NOMO-1 treated with DMSO at 0.1 percent for 48 hours (cell line): ENCODE measurements at regions not wholly inside any gene's neighbourhood (a gene's known extent, or its start where the extent isn't known, plus 50 kb on each side); places are given as distances from the start of the nearest gene placed in this dataset.
"Not testable (repeated sequence)": the region's sequence is repeated elsewhere in the genome, so short reads cannot be mapped to it uniquely, and the experiment has no call there.

ENCODE experiments used
- DNase-seq: peaks from one replicate; lab custom pipeline; 2025; ENCODE audit not compliant: unreplicated experiment; lab: John Stamatoyannopoulos, UW

DNA sequence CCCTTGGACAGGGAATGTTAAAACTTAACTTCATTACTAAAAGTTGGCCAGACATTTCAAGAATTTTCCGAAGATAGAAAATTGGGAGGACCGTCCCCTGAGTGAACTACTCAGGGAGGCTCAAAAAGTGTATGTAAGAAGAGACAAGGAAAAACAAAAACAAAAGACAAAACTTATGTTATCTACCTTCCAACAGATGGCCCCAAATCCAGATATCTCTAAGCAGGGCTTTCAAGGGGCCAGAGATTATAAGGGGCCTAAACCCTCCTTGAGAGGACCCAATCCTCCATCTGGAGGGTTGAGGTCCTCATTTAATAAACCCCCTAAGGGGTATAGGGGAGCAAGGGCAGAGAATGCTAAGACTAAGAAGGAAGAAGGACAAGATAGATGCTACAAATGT is 203.6 kb downstream of the SH2D4B start:
- no peak for DNase-seq

GRCh38 chr10:80750268-80750667 is 212.6 kb downstream of the SH2D4B start:
- DNase-seq, result no peak

DNA sequence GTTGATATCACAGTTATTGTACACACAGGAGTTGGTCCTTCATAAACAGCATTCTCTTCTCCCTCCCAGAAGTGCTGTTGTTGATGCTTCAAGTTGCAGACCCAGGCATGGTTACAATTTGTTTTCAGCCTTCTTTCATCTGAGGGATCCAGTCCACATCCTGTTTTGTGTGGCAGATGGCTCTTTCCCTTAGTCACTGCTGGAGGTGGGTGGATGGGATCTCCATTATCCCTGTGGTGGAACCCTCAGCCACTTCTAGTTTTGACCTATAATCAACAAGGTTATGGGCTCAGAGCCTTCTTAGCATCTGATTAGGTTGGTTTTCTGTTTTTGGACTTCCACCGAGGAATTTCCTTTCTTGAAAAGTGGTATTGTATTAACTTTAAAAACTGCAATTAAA is 214.2 kb downstream of the SH2D4B start:
- no peak for DNase-seq

- no peak for DNase-seq
Measured at GRCh38 chr10:80753612-80754011, 215.9 kb downstream of the SH2D4B start.

GRCh38 chr10:80755893-80756292 is 218.2 kb downstream of the SH2D4B start:
- DNase-seq, result no peak

DNA sequence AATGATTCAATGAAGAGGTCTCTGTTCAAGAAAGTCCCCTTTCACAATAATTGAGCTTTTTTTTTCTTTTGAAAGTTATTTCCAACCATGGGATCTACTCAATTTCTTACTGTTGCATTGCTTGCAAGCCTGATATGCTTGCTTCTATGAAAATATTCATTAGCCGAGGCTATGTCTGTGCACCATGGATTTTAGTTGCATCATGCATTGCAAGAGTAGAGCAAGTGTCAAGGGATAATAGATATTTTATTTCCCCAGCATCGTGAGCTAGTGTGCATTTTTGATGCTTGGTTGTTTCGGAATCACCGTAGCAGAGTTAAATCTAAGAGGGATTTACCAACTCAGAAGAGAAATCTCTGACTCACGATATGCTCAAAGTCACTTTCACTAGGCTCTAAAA is 222.0 kb downstream of the SH2D4B start:
- DNase-seq, result no peak

DNA sequence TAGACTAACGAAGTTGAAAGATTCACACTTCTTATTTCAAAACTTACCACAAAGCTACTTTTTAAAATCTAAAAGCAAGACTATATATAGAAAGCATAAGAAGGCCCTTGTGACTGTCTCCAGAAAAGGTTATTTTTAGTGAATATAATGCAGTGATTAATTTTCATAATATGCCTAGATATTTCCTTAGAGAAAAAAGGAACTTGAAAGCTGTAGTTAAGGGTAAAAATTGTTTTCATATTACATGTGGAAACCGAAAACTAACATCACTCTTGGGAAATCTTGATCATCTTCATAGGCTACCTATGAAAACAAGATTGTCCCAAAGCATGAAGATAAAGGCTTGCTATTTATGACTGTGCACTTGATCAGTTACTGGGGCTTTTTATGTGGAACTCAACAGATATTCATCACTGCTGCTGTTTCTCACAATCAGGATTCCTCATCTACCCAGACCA is 223.2 kb downstream of the SH2D4B start:
- no peak for DNase-seq

DNA sequence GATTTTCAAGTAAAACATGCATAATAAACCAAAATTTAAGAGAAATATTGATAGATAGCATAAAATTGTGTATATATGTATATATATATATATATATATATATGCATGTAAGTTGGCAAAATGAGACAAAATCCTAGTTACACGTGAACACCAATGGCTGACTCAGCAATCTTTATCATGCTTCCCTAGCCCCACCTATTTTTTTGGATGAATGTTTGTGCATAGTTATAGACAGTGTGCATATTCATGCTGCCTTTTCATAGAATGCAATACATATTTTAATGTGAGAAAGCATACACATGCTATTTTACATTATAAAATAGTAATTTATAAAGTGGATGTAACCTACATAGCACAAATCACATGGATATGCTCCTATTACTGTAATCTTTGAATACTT is 230.3 kb downstream of the SH2D4B start:
- no peak for DNase-seq

DNA sequence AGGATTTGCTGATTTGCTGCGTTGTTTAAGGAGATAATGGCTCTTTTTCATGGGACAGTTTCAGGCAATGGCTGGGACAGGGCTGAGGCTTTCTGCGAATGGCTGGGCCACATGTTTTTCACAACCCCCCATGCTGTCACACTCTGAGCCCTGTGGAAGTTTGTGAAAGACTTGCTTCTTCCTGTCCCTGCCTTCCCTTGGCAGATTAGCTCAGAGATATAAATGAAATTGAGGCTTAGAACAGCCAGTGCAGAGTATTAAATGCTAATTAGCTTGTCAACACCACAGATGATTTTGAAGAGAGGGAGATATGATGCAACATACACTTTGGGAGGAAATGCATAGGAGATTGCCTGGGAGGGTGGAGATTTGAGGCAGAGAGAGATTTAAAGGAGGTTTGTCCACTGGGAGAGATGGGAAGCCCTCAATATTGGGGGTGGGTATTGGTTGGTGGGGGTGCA is 232.0 kb downstream of the SH2D4B start:
- DNase-seq, result no peak

- no peak for DNase-seq
Measured at GRCh38 chr10:80770239-80770638, 232.5 kb downstream of the SH2D4B start.

GRCh38 chr10:80771285-80771684 is 233.6 kb downstream of the SH2D4B start:
- no peak for DNase-seq

DNA sequence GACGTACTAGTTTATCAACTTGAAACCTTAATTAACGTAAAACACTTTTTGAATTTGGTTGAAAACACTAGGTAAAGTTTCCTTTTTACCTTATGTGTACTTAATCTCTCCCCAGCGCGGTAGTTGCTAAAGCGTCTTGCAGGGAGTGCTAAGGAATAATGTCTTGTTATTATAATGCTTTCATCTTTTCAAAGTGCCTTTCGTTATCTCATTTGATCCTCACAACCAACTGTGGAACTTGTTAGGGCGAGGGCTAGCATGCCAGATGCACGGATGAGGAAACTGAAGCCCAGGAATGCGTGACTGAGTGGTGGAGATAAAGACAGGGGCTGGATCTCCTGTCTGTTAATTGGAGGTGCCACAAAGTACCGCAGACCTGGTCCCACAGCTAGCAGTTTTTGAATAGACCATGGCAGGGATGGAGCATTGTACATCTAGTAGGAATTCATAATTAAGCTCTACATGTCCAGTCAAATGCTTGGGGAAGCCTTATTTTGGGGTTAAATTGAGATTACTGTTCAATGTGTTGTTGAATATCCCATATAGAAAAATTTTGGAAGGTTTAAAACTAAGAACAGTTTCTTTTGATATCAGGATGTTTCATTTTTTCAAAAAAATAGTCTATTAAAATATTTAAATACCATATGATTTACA is 234.3 kb downstream of the SH2D4B start:
- DNase-seq, result no peak

GRCh38 chr10:80772596-80772995 is 234.9 kb downstream of the SH2D4B start:
- DNase-seq, result no peak

GRCh38 chr10:80784695-80785094 is 247.0 kb downstream of the SH2D4B start:
- no peak for DNase-seq

DNA sequence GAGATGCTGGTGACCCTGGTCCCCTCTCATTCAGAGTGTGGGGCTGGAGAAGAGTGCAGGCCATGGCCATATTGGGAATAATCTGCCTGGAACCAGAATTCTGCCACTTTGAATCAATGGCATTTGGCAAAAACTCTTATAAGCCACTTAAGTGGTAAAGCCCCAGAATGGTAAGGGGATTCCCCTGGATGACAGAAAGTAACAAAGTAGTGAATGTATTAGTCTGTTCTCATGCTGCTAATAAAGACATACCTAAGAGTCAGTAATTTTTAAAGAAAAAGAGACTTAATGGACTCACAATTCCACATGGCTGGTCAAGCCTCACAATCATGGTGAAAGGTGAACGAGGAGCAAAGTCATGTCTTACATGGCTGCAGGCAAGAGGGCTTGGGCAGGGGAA is 248.6 kb downstream of the SH2D4B start:
- no peak for DNase-seq

GRCh38 chr10:80787952-80788351 is 250.2 kb downstream of the SH2D4B start:
- no peak for DNase-seq

DNA sequence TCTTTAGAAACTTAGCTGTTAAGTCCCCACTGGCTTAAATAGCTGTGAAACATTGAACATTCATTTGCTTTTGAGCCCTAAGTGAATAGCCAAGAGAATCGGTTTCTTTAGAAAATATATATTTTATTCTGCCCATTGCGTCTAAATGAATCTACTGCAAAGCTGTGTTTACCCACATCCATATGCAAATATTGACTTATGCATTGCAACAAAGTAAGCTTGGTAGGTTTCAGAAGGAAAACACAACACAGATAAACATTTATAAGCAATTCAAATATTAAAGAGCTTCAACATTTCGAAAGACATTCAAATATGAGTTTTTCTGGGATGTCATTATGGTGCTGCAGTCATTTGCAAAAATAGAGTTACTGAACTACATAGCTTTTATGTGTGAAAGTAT is 257.3 kb downstream of the SH2D4B start:
- no peak for DNase-seq

GRCh38 chr10:80805343-80806020 is 267.8 kb downstream of the SH2D4B start:
- no peak for DNase-seq

DNA sequence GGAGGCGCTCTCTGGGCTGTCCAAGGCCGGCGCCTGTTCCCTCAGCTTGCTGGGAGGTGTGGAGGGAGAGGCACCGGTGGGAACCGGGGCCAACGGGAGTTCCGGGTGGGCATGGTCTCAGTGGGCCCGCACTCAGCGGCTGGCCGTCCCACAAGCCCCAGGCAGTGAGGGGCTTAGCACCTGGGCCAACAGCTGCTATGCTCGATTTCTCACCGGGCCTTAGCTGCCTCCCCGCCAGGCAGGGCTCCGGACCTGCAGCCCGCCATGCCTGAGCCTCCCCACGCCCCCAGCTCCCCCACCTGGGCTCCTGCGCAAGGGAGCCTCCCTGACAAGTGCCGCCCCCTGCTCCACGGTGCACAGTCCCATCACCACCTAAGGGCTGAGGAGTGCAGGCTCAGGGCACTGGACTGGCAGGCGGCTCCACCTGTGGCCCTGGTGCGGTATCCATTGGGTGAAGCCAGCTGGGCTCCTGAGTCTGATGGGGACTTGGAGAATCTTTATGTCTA is 276.5 kb downstream of the SH2D4B start:
- no peak for DNase-seq

DNA sequence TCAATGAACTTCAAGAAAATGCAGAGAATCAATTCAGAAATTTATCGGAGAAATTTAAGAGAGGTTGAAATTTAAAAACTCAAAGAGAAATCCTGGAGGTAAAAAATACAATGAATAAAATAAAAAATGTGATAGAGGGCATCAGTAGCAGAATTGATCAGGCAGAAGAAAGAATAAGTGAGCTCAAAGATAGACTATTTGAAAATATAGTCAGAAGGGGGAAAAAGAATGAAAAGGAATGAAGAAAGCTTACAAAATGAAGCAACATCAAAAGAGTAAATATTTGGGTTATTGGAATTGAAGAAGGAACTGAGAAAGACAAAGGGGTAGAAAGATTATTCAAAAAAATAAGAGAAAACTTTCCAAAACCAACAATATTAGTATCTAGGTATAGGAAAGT is 291.4 kb downstream of the SH2D4B start:
- no peak for DNase-seq

GRCh38 chr10:80829562-80829961 is 291.9 kb downstream of the SH2D4B start:
- DNase-seq, result no peak

DNA sequence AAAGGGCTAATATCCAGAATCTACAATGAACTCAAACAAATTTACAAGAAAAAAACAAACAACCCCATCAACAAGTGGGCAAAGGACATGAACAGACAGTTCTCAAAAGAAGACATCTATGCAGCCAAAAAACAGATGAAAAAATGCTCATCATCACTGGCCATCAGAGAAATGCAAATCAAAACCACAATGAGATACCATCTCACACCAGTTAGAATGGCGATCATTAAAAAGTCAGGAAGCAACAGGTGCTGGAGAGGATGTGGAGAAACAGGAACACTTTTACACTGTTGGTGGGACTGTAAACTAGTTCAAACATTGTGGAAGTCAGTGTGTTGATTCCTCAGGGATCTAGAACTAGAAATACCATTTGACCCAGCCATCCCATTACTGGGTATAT is 295.0 kb downstream of the SH2D4B start:
- DNase-seq, result not testable (repeated sequence)
